B cell (primary cell): ENCODE measurements at regions not wholly inside any gene's neighbourhood (a gene's known extent, or its start where the extent isn't known, plus 50 kb on each side); places are given as distances from the start of the nearest gene placed in this dataset.

Experiments
- ATAC-seq: fragments of 200-7000 bp; cut with Tn5 transposase; one replicate; pipeline ENCODE4 v1.10.0; 2021; ENCODE audit warnings: low read depth, mild to moderate bottlenecking, moderate number of reproducible peaks, moderate library complexity
- CTCF ChIA-PET: fragments of 350-600 bp; sonication (Branson Sonifier 250); formaldehyde crosslinking; loops from one replicate; lab custom pipeline; 2021; ENCODE audit warnings: antibody characterized with exemption, inconsistent platforms; lab: Charles Lee
- POLR2A ChIA-PET: fragments of 350-600 bp; sonication (Branson Sonifier 250); formaldehyde crosslinking; loops from one replicate; lab custom pipeline; 2021; ENCODE audit warnings: antibody characterized with exemption; lab: Charles Lee
- DNase-seq: peaks from one replicate; pipeline ENCODE4 v3.0.0; 2013
- H2AFZ ChIP-seq: 2 replicates; pipeline ENCODE4 v1.6.1; 2012; ENCODE audit warnings: mild to moderate bottlenecking, low read depth, low read length; ENCODE audit not compliant: insufficient read depth, poor library complexity, severe bottlenecking
- H3K27ac ChIP-seq, 2 donors: 1 replicate in 1 of 2; 2 replicates in 1 of 2; pipeline ENCODE4 v1.5.1; 2012 to 2013; ENCODE audit warnings: low read length in 2 of 2, mild to moderate bottlenecking in 2 of 2, moderate library complexity in 1 of 2
- H3K27me3 ChIP-seq, 4 experiments: fragments of 200-600 bp in 1 of 4; sonication (generic) in 1 of 4; replicated peaks in 1 of 4; 1 replicate in 2 of 4; 2 replicates in 2 of 4; pipeline versions ENCODE4 v1.6.1 to v1.7.0; 2013 to 2016; ENCODE audit warnings: low read length in 3 of 4, mild to moderate bottlenecking in 2 of 4, mixed read lengths in 1 of 4, moderate library complexity in 1 of 4; ENCODE audit not compliant: insufficient read depth in 4 of 4, control insufficient read depth in 3 of 4; ENCODE audit errors: control extremely low read depth in 1 of 4
- H3K36me3 ChIP-seq, 2 experiments: replicated peaks in 1 of 2; 1 replicate in 1 of 2; 2 replicates in 1 of 2; pipeline versions ENCODE4 v1.6.1 to v1.7.1; 2013; ENCODE audit warnings: low read length in 1 of 2; ENCODE audit not compliant: insufficient read depth in 2 of 2, control insufficient read depth in 1 of 2; ENCODE audit errors: control extremely low read depth in 1 of 2, extremely low read depth in 1 of 2
- H3K4me1 ChIP-seq, 2 donors: fragments of 200-600 bp in 1 of 2; sonication (generic) in 1 of 2; 1 replicate in 1 of 2; 2 replicates in 1 of 2; pipeline versions ENCODE4 v1.5.1 to v1.6.1; 2013 to 2017; ENCODE audit warnings: low read length in 2 of 2; ENCODE audit not compliant: control insufficient read depth in 2 of 2, insufficient read depth in 2 of 2
- H3K4me2 ChIP-seq: replicated peaks from 2 replicates; pipeline ENCODE3; 2012; ENCODE audit warnings: mild to moderate bottlenecking, low read depth, low read length; ENCODE audit not compliant: poor library complexity, severe bottlenecking
- H3K4me3 ChIP-seq, 5 experiments: fragments of 200-600 bp in 1 of 5; sonication (generic) in 1 of 5; 1 replicate in 3 of 5; 2 replicates in 2 of 5; pipeline versions ENCODE4 v1.5.1 to v1.7.0; 2011 to 2016; ENCODE audit warnings: low read length in 4 of 5, mild to moderate bottlenecking in 4 of 5, low read depth in 2 of 5, control low read depth in 1 of 5, moderate library complexity in 1 of 5; ENCODE audit not compliant: insufficient read depth in 1 of 5; ENCODE audit errors: control extremely low read depth in 1 of 5, extremely low read depth in 1 of 5
- H3K79me2 ChIP-seq: fragments of 200-600 bp; sonication (generic); one replicate; pipeline ENCODE4 v1.6.0; 2016; ENCODE audit warnings: low read length; ENCODE audit not compliant: control insufficient read depth, insufficient read depth
- H3K9ac ChIP-seq: fragments of 200-600 bp; sonication (generic); 2 replicates; pipeline ENCODE4 v1.6.1; 2017; ENCODE audit warnings: mild to moderate bottlenecking, low read length, moderate library complexity
- H3K9me3 ChIP-seq, 3 donors: one replicate each; pipeline versions ENCODE4 v1.6.1 to v1.7.1; 2013; ENCODE audit warnings: low read length in 2 of 3; ENCODE audit not compliant: control insufficient read depth in 2 of 3, insufficient read depth in 1 of 3; ENCODE audit errors: control extremely low read depth in 1 of 3
- H4K20me1 ChIP-seq: 2 replicates; pipeline ENCODE4 v1.6.0; 2012; ENCODE audit warnings: mild to moderate bottlenecking, low read length; ENCODE audit not compliant: insufficient read depth, control insufficient read depth, poor library complexity, severe bottlenecking
- H3K27ac Mint-ChIP-seq: one replicate; pipeline ENCODE4 v1.8.0; 2021; ENCODE audit warnings: mixed read lengths
- H3K27me3 Mint-ChIP-seq: one replicate; pipeline ENCODE4 v1.8.0; 2021; ENCODE audit warnings: mixed read lengths
- H3K4me1 Mint-ChIP-seq: one replicate; pipeline ENCODE4 v1.8.0; 2021; ENCODE audit warnings: mixed read lengths
- H3K4me3 Mint-ChIP-seq: one replicate; pipeline ENCODE4 v1.8.0; 2021; ENCODE audit warnings: mixed read lengths
- H3K9me3 Mint-ChIP-seq: one replicate; pipeline ENCODE4 v1.8.0; 2022; ENCODE audit warnings: mixed read lengths; ENCODE audit not compliant: insufficient read depth
- CTCF ChIP-seq: fragments of 200-600 bp; IDR thresholded peaks from one replicate; pipeline ENCODE4 v1.8.0; 2022; ENCODE audit warnings: antibody characterized with exemption, mild to moderate bottlenecking
- EZH2 ChIP-seq: IDR thresholded peaks from 2 replicates; pipeline ENCODE4 v1.6.1; 2012; ENCODE audit warnings: borderline replicate concordance, low read depth, mild to moderate bottlenecking, moderate library complexity, low read length; ENCODE audit not compliant: insufficient read depth, poor library complexity, severe bottlenecking
- WGBS: methylation state at CpG from one replicate; pipeline ENCODE4 v1.1.5; 2013; ENCODE audit warnings: missing lambda C conversion rate; ENCODE audit not compliant: insufficient coverage; 5-methylcytosine and 5-hydroxymethylcytosine counted together
- intact Hi-C: fragments of 100-400 bp; cut with micrococcal nuclease; formaldehyde crosslinking; loops from one replicate; pipeline ENCODE4 v1.10.0; 2022

DNA sequence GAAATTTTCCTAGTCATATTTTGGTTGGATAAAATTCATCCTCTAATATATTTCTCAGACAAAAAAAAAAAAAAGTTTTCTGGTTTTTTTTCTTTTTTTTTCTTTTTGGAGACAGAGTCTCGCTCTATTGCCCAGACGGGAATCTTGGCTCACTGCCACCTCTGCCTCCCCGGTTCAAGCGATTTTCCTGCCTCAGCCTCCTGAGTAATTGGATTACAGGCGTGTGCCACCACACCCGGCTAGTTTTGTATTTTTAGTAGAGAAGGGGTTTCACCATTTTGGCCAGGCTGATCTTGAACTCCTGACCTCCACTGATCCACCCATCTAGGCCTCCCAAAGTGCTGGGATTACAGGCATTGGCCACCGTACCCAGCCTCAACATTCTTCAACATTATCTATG is 432.7 kb upstream of the PABPC4L start:
- no peaks in the 10 kb centered on the region for H4K20me1 ChIP-seq
- TF ChIP-seq EZH2 = no peak
- TF ChIP-seq CTCF = no peak
- H3K27ac Mint-ChIP-seq = no peak overlapping the region
- H3K4me3 Mint-ChIP-seq = no peak overlapping the region
- intact Hi-C loops = no loop called here
- H2AFZ ChIP-seq = no peak overlapping the region
- 100% methylated on average over 2 of the region's 7 CpGs for WGBS
- no peaks in the 10 kb centered on the region for H3K79me2 ChIP-seq
- H3K4me1 ChIP-seq = no peaks in the 10 kb centered on the region
- H3K9me3 Mint-ChIP-seq = no peaks in the 10 kb centered on the region
- H3K4me2 ChIP-seq = no peak overlapping the region
- H3K9me3 ChIP-seq = no peaks in the 10 kb centered on the region
- DNase-seq (no peak), ATAC-seq (no peak)
- POLR2A ChIA-PET = no interaction called here
- H3K4me1 Mint-ChIP-seq = no peaks in the 10 kb centered on the region
- no peaks in the 10 kb centered on the region for H3K27me3 ChIP-seq
- no peaks in the 10 kb centered on the region for H3K27me3 Mint-ChIP-seq
- no peaks in the 10 kb centered on the region for H3K36me3 ChIP-seq
- H3K9ac ChIP-seq = no peak overlapping the region
- CTCF ChIA-PET = interaction anchor here (1.1 kb wide), 1 partner anchor 11 kb away, joined by 3 read pairs; no protein-coding TSS in a partner anchor
- H3K4me3 ChIP-seq = no peak overlapping the region
- no peak overlapping the region for H3K27ac ChIP-seq

- TF ChIP-seq CTCF = no peak
- no peak for TF ChIP-seq EZH2
- WGBS = no CpG with 5 or more reads among the region's 1 CpG
- Histone ChIP-seq H3K4me2 (no peak overlapping the region), H3K27ac (no peak overlapping the region), H3K9me3 (no peaks in the 10 kb centered on the region), H3K27me3 (no peaks in the 10 kb centered on the region), H3K4me3 (no peak overlapping the region), H3K4me1 (no peaks in the 10 kb centered on the region), H3K9ac (no peak overlapping the region), H3K79me2 (no peaks in the 10 kb centered on the region), H2AFZ (no peak overlapping the region), H3K36me3 (no peaks in the 10 kb centered on the region), H4K20me1 (no peaks in the 10 kb centered on the region)
- no peak for DNase-seq
- Mint-ChIP-seq H3K27ac (no peak overlapping the region), H3K27me3 (no peaks in the 10 kb centered on the region), H3K4me3 (no peak overlapping the region), H3K4me1 (no peaks in the 10 kb centered on the region), H3K9me3 (no peaks in the 10 kb centered on the region)
- intact Hi-C loops = no loop called here
- ATAC-seq = no peak
- POLR2A ChIA-PET = no interaction called here
- CTCF ChIA-PET = no interaction called here
These were observed 430.5 kb upstream of the PABPC4L start for GRCh38 chr4:134632056-134632455.
